HG03045 (cell line): ENCODE measurements at regions not wholly inside any gene's neighbourhood (a gene's known extent, or its start where the extent isn't known, plus 50 kb on each side); places are given as distances from the start of the nearest gene placed in this dataset.

ENCODE experiments used
- ATAC-seq: cut with Tn5 transposase; IDR thresholded peaks from one replicate; pipeline ENCODE4 v1.9.1; 2021; ENCODE audit warnings: mild to moderate bottlenecking, moderate library complexity; ENCODE audit not compliant: unreplicated experiment

DNA sequence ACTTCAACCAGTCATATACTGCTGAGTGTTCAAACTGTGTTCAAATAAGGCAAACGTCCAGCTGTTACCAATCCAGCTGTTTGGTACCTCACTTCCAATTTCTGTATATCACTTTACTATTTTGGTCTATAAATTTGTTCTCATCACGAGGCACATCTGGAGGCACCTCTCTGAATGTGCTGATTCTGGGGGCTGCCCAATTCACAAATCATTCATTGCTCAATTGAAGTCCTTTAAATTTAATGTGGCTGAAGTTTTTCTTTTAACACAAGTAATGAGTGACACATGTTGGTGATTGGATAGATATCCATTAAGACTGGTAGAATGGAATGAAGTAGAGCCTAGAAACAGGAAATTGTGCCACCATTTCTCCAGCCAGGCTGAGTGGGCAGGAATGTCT is 617.0 kb upstream of the TMEM132C start:
- no peak for ATAC-seq

DNA sequence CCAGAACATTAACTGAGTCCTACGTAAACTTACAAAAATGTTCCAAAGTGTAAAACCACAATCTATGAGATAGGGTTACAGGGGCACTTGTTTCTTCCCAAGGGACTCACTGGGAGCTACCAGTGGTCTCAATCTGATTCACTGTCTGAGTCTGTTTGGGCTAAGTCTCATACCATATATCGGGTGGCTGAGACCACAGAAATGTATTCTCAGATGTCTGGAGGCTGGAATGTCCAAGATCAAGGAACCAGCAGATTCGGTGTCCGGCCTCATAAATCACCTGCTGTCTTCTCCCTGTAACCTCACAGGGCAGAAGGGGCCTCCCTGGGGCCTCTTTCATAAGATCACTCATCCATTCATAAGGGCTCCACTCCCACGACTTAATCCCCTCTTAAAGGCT is 616.3 kb upstream of the TMEM132C start:
- ATAC-seq: no peak

DNA sequence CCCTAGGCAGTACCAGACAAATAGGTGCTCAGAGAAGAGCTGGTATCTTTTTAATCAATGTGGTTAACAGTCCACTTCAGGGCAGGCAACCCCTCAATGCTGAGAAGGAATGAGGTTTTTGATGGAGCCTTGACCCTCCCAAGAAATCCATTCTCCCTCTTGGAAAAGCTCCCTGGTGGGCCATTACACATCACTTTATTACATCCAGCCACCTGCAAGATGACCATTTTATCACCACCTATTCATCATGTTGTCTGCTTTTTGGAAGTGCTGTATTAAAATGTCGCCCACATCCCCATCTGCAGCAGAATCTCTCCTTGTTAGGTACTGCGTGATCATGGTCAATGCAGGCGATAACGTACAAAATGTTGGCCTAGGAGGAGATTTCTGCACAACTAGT is 614.7 kb upstream of the TMEM132C start:
- ATAC-seq: no peak

DNA sequence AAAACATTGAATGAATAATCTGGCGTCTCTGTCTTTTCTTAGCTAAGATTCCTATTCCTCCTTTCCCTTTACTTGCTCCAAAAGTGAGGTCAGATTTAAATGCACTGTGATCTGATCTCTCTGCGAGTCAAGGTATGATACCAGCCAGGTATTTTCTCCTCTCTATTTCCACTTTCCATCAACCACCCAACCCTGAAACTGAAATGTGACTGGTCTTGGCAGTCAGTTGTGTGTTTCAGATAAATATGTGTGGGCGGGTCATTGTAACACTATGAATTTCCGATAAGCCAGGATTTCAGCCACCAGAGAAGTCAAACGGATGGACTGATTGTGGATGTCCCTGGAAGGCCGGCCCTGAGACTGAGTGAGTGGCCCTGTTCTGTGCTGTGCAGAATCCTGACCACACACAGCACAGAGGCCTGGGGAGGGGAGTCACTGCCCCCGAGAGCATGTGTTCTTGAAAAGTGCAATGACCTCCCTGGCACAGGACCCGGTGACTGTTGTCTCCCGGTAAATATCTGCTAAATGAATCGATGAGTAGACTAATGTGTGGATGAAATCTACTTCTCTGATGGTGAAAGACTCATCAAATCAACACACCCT is 612.5 kb upstream of the TMEM132C start:
- no peak for ATAC-seq

DNA sequence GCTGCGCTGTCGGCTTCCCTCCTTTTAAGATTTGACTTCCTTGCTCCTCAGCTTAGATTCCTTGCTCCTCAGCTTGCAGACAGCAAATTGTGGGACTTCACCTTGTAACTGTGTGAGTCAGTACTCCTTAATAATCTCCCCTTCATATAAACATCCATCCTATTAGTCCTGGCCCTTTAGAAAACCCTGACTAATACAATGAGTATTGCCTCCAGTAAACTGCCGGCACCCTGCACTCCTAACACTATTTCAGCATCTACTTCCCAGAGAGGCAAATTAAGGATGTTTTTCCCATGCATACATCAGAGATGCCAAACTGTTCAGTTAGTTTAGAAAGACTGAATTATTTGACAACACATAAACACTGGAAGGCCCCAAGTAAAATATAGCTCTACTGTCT is 611.3 kb upstream of the TMEM132C start:
- no peak for ATAC-seq

DNA sequence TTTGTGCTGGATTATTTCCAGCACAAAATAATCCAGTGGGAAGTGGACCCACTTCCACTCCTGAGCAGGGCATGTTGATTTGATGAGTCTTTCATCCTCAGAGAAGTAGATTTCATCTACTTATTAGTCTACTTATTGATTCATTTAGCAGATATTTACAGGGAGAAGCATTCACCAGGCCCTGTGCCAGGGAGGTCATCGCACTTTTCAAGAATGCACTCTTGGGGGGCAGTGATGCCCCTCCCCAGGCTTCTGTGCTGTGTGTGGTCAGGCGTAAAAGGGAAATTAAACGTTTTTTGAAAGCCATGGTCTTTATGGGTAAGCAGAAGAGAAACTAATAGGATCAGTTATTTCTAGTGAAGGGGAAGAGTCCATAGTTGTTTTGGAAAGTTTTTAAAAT is 610.7 kb upstream of the TMEM132C start:
- no peak for ATAC-seq

DNA sequence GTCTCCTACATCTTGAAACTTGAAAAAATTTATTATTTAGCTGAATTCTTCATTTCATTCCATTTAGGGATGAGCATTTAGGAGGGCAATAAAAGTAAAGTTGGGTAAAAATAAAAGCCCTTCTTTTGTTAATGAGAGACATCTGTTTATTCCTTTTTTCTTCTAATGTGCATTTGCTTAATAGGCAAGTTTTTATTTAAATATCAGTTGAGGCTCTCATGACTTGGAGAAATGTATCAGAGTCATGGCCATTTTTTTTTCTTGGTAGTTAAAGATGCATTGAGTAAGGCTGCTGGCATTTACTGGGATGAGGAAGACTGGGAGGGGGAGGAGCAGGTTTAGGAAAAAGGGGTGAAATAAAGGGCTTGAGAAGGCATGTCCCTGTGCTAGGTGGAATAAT is 609.9 kb upstream of the TMEM132C start:
- ATAC-seq: no peak

DNA sequence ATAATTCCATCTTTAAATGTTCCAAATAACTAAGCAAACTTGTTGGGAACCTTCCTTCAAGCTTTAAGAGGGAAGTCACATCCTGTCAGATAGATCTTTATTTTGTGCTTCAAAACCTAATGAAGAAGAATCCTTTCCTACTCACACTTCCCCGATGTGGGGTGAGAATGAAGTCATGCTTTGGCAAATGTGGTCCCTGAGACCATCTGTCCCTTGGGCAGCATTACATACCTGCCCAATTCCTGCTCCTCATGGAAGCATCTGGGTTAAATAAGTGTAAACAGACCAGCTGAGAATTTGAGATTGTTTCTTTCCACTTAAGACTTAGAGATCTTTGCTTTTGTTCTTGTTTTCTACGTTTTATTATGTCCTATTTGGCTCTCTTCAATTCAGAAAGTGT is 606.0 kb upstream of the TMEM132C start:
- no peak for ATAC-seq

DNA sequence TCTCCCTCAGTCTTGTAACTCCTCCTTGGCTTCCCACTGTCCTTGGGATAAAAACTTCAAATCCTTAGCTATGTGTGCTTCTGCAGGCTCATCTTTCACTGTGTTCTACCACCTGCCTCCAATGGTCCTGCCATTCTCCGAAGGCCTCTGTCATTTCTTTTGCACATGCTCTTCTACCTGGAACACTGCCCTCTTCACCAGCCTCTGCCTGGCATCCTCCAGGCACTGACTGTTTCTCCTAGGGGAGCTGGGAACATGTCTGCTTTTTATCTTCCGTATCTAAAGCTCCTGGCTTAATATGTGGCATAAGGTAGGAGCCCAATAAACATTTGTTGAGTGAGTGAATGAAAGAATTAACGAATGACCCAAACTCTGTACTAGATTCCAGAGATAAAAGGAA is 603.3 kb upstream of the TMEM132C start:
- no peak for ATAC-seq

DNA sequence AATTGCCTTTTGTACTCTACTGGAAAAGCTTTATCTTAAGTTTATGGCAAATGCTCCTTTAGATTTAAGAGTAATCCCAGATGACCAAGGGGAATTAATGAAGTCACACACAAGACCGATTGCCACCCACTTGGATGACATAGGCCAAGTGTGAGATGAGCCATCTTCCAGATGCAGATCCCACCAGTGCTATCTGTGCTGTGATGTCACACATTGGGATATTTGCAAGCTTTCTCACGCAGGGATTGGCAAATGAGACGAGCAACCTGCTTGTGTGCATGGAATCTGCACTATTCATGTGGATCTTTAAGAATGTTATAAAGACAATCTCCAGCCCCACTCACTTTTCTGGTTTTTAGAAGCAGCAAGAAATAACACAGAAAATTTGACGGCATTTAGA is 602.1 kb upstream of the TMEM132C start:
- no peak for ATAC-seq

DNA sequence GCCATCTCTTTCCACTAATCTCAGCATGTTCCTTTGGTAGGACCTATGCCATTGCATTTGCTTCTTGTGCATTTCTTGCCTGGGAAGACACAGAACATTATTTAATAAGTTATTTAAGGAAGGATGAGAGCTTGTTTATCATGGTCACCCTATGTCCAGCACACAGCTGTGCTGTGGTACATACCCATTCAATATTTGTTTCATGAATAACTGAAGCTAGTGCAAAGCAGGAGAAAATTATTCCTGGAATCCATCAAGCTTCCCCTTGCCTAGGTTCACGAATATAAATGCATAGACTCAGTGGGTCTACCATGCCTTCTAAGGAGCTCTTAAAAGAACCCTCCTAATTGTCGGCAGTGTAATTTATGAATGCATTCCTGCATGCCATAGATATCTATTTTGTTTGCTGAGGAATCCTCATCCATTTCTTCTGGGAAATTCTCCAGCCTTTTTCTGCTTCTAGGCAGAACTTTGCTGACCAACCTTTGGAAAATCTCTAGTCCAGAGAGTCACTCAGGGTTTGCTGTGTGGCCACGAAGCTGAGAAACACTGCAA is 599.8 kb upstream of the TMEM132C start:
- no peak for ATAC-seq

DNA sequence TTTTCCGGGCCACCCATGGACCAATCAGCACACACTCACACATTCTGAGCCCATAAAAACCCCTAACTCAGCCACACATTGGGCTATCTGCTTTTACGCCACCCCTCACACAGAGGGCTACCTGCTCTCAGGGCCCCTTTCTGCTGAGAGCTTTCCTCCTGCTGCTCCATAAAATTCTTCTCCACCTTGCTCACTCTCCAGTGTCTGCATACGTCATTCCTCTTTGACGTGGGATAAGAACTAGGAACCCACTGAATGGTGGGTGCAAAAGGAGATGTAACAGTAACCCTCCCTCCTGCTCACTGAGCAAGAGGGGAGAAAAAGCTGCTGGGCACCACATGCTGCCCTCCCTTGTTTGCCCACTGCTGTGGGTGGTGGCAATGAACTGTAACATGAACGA is 596.7 kb upstream of the TMEM132C start:
- no peak for ATAC-seq

DNA sequence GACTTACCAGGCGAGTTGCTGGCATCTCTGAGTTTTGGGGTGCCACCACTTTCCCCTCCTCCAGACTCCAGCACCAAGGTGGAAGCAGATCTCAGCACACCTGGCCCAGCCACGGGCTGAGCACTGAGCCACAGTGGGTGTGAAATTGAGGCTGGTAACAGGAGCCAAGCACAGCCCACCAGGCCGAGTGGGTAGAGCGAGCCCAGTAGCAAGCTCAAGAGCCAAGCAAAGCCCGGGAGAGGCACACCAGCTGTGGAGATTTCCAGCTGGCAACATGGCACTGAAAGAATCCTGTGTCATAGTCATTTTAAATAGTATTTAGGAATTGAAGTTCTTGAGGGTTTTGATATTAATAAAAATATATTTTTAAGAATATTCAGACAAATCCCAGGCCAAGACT is 596.2 kb upstream of the TMEM132C start:
- ATAC-seq: no peak

DNA sequence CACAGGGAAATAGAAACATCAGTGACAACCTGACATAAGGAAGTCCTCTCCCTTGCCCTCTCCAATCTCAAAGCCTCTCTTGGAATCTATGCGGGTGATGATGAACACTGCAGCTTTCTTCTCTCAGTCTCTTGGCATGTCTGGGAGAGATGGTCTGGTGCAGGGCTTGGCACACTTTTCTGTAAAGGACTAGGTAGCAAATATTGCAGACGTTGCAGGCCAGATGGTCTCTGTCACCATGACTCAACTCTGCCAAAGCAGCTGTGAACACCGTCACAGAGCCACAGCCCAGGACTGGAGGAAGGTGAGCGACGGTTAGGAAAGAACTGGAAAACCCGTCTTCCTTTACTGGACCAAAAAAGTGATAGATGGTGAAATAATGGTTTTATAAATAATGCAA is 591.0 kb upstream of the TMEM132C start:
- no peak for ATAC-seq

DNA sequence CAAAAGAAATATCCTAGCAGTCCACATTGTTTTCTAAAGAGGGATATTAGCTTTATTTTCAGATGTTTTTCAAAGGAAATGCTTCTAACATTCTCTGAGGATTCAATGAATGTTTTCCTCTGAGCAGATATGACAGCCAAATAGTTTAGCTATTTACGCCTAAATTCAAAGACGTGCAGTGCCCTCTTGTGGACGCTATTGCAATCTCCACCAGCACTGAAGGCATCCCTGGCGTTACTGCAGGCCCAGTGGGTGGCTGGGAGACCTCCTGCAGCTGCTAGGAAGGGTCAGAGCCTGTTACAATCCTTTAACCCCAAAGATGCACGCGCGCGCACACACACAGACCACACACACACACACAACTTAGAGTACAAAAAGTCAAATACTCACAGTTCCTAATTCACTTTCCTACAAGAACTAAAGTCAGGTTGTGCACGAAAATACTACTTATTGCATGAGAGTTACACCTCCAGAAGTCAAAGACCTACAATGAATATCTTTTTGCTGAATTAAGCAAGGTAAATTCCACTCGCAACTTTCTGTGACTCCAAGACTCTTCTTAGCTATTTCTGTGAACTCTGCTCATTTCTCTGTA is 589.3 kb upstream of the TMEM132C start:
- no peak for ATAC-seq

DNA sequence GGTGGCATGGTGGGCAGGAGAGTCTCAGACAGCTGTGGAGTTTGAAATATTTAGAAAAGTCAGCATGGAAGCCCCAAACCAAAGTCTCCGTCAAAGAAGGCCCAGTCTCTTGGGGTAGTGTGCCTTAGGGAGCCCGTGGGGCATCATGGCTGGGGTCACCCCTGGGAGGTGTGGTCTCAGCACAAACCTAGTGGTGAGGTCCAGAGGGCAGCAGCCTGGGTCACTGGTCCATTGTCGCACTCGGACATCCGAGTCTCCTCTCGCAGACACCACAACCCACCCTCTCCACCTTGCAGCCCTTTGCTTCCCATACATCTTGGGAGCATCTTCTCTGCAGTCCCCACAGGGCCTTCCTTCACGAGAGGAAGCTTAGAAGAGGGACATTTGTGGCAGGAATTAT is 588.0 kb upstream of the TMEM132C start:
- no peak for ATAC-seq

DNA sequence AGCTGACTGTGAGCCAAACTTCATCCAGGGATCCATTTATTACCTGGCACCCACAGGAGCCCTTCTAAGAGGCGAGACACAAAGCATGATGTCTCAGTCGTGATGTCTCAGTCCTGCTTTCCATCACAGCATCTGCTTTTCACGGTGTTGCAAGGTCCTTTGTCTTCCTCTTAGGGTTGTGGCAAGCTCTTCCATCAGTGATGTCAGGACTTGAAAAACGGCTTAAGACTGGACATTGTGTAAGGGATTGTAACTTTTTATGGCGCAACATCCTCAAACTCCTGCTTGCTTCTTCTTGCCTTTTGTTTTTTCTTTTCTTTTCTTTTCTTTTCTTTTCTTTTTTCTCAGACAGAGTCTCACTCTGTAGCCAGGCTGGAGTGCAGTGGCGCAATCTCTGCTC is 586.5 kb upstream of the TMEM132C start:
- ATAC-seq: no peak

DNA sequence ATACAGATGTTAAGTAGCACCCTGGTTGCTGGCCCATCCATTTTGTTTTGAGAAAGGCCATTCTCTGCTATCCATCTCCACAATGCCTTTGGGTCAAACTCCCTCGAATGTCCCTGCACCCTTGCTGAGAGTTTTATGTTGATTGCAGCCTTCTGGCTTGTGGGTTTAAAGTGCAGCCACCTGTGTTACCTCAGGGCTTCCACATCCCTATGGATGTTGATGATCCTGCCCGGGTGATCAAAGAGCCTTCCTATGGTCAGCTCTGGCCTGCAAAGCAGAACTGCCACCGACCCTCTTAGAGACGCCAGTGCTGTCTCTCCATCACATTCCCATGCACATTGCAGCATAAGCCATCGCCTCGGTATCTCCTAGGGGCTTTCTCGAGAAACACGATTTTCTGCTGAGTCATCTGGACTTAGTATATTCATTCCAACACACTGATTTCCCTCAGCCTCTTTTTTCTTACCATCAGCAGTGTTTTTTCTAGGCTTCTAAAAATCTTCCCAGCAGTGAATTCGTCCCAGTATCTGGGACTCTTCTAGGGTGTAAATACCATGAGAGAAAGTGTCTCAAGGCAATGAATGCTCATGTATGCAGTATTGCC is 585.7 kb upstream of the TMEM132C start:
- ATAC-seq: no peak

DNA sequence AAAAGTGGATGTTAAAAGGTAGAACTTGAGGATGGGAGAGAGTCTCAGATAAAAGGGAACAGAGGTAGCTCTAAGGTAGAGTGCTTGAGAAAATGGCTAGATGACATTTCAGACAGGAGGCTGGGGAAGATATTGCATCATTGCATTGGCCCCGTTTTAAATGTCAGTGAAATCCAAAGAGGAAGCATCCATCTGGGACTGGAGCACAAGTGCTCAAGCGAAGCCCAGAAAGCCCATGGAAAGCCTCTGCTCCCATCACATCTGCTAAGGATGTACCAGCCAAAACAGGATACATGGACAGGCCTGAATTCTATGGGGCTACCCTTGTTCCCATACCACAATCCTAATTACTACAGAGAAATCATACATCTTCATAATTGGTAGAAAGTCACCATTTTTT is 581.5 kb upstream of the TMEM132C start:
- ATAC-seq: no peak

DNA sequence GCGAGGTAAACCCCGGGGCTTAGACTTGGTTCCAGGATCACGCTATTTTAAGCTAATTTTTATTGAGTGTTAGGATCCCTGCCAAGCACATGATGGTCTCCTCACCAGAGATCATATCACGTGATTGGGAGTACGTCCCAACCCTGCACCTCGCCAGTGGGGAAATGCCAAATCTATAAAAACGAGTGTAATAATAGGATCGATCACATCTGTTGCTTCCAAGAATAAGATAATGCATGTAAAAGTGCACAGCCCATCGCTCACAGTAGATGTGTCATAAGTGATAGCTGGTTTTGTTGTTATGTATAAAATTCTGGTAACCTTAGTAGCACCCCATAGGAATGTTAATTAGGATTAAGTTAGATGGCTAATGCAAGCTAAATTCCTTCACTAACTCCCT is 581.0 kb upstream of the TMEM132C start:
- no peak for ATAC-seq

DNA sequence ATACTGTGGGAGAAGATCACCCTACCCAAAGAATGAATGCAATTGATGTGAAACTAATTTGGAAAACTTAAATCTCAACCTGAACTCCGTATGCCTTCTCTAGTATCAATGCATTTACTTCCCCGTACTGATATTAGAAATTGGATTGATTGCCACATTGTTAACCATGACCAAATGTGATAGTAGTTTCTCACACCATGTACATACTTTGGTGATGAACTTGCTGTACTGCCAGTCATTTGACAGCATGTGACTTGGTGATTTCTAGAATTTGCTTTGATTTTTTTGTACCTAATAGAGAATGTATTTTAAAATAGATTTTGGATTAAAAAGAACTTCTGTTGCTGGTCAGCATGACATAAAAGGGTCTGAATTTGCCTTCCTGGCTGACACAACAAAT is 579.8 kb upstream of the TMEM132C start:
- ATAC-seq: no peak

DNA sequence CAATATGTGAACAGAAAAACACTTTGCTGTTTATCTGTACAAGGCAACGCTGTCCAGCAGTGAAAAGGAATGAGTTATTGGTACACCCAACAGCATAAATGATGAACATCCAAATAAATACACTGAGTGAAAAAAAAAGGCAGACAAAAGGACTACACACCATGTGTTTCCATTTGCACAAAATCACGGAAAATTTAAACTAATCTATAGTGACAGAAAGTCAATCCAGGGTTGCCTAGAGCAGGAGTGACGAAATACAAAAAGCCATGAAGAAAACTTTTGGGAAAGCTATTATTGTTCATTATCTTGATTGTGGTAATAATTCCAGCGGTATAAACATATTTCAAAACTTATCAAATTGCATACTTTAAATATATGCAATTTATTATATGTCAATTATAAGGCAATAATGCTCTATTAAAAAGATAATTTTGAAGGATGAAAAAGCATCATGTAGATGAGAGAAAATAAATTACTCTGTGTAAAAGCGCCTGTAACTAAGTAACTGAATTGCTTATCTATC is 578.0 kb upstream of the TMEM132C start:
- no peak for ATAC-seq
